ENCODE measurements at regions not wholly inside any gene's neighbourhood (a gene's known extent, or its start where the extent isn't known, plus 50 kb on each side); places are given as distances from the start of the nearest gene placed in this dataset.

DNA sequence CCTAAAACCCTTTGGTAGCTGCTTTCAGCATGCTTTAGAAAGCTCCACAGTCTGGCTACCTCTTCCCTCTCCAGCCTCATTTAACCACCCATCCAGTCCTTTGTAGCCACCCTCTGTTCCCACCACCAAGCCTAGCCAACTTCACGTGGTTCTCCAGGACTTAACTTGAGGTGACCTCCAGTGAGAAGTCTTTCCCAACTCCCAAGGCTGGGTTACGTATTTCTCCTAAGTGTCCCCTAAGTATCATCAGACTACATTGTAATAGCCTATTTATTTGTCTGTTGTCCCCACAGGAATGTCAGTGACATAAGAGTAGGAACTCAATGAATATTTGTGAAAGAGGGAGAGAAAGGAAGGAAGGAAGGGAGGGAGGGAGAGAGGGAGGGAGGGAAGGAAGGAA is 431.9 kb upstream of the JARID2 start:
- TF ChIP-seq CTCF (IDR thresholded peaks at IDR 0.05), result no peak
- Mint-ChIP-seq H3K27me3 (no peaks in the 10 kb centered on the region), H3K4me1 (no peaks in the 10 kb centered on the region), H3K36me3 (ENCODE audit: low read depth) (no peaks in the 10 kb centered on the region), H3K4me3 (no peak overlapping the region), H3K9me3 (no peaks in the 10 kb centered on the region), H3K27ac (no peak overlapping the region)
- ATAC-seq (ENCODE audit: low read depth), result no peak
- ChIA-PET POLR2A (no interaction called here), CTCF (no interaction called here)
- DNase-seq, result no peak
- intact Hi-C loops (cut with micrococcal nuclease), result no loop called here

- no peaks in the 10 kb centered on the region for H3K9me3 Mint-ChIP-seq
- CTCF ChIA-PET, result no interaction called here
Observed at GRCh38 chr6:14816116-14816859, 429.6 kb upstream of the JARID2 start.

DNA sequence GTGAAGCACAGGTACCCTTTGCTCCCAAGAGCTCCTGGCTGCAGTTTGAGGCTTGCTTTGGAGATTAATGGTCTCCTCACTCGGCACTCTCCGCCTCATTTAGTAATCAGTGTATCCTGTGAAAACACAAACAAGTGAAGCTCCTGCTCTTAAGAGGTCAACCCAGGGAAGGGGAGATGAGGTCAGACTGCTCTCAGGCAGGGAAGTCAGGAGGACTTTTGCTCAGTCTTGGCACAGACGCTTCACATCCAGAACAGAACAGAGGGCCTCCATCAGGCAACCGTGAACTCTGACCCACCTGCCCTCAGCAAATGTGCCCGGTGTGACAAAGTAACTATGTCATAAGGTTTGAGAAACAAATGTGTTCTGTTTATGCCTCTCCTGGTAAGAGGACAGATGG is 428.8 kb upstream of the JARID2 start:
- POLR2A ChIA-PET, result no interaction called here
- intact Hi-C loops (cut with micrococcal nuclease), result no loop called here

More at GRCh38 chr6:14816116-14816859, 429.6 kb upstream of the JARID2 start:
- TF ChIP-seq CTCF (IDR thresholded peaks at IDR 0.05), result no peak
- peaks cover 7% of the 10 kb centered on the region for H3K4me1 Mint-ChIP-seq
- no peaks in the 10 kb centered on the region for H3K36me3 Mint-ChIP-seq (ENCODE audit: low read depth)
- DNase-seq (no peak), ATAC-seq (ENCODE audit: low read depth) (no peak)
- no peak overlapping the region for H3K4me3 Mint-ChIP-seq
- POLR2A ChIA-PET, result no interaction called here
- intact Hi-C loops (cut with micrococcal nuclease), result no loop called here
- H3K27ac Mint-ChIP-seq, result no peak overlapping the region
- no peaks in the 10 kb centered on the region for H3K27me3 Mint-ChIP-seq

GRCh38 chr6:14818422-14818884 is 427.4 kb upstream of the JARID2 start:
- Mint-ChIP-seq H3K36me3 (ENCODE audit: low read depth) (no peaks in the 10 kb centered on the region), H3K4me3 (no peak overlapping the region), H3K4me1 (peaks cover 9% of the 10 kb centered on the region), H3K27me3 (no peaks in the 10 kb centered on the region), H3K27ac (no peak overlapping the region), H3K9me3 (no peaks in the 10 kb centered on the region)
- no peak for DNase-seq
- POLR2A ChIA-PET, result interaction anchor here (0.5 kb wide), 1 partner anchor 197 kb away, joined by 3 read pairs; no protein-coding TSS in a partner anchor
- ATAC-seq (ENCODE audit: low read depth), result no peak
- intact Hi-C loops (cut with micrococcal nuclease), result no loop called here
- TF ChIP-seq CTCF (IDR thresholded peaks at IDR 0.05), result no peak
- CTCF ChIA-PET, result no interaction called here

More for the DNA sequence above, 428.8 kb upstream of the JARID2 start:
- Mint-ChIP-seq H3K36me3 (ENCODE audit: low read depth) (no peaks in the 10 kb centered on the region), H3K4me3 (no peak overlapping the region), H3K4me1 (peaks cover 9% of the 10 kb centered on the region), H3K9me3 (no peaks in the 10 kb centered on the region), H3K27ac (no peak overlapping the region), H3K27me3 (no peaks in the 10 kb centered on the region)
- DNase-seq, result no peak
- CTCF ChIA-PET, result no interaction called here
- TF ChIP-seq CTCF (IDR thresholded peaks at IDR 0.05), result no peak
- no peak for ATAC-seq (ENCODE audit: low read depth)

DNA sequence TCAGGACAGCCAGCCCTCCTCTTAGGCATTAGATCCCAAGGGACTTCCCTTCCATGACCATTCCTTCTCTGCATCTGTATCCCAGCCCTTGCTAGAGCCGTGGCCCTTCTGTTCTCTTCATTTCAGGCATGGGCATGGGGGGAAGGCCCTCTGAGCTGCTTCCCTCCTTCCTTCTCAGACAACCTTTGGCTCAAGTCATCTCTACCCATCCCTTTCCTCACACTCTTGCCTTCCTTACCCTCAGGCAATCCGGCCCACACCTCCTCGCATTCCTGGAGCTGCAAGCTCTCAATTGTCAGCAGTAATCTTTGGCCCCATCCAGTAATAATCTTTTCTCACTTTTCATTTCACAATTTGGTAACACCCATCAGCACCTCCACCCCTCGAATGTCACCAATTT is 426.9 kb upstream of the JARID2 start:
- H3K36me3 Mint-ChIP-seq (ENCODE audit: low read depth), result no peaks in the 10 kb centered on the region
- CTCF ChIA-PET, result no interaction called here
- H3K9me3 Mint-ChIP-seq, result no peaks in the 10 kb centered on the region
- no peak overlapping the region for H3K27ac Mint-ChIP-seq
- DNase-seq (no peak), ATAC-seq (ENCODE audit: low read depth) (no peak)
- TF ChIP-seq CTCF (IDR thresholded peaks at IDR 0.05), result no peak
- POLR2A ChIA-PET, result interaction anchor here (0.5 kb wide), 1 partner anchor 197 kb away, joined by 3 read pairs; no protein-coding TSS in a partner anchor
- H3K27me3 Mint-ChIP-seq, result no peaks in the 10 kb centered on the region
- peaks cover 9% of the 10 kb centered on the region for H3K4me1 Mint-ChIP-seq
- H3K4me3 Mint-ChIP-seq, result no peak overlapping the region
- intact Hi-C loops (cut with micrococcal nuclease), result no loop called here

Measured in activated B cell treated with CpG ODN at 0.5 μM for 24 hours (primary cell).